HG03378 (cell line): ENCODE measurements at regions not wholly inside any gene's neighbourhood (a gene's known extent, or its start where the extent isn't known, plus 50 kb on each side); places are given as distances from the start of the nearest gene placed in this dataset.

Source experiments
- ATAC-seq: cut with Tn5 transposase; IDR thresholded peaks from one replicate; pipeline ENCODE4 v1.9.1; 2021; ENCODE audit warnings: mild to moderate bottlenecking, moderate library complexity; ENCODE audit not compliant: unreplicated experiment

- ATAC-seq, result no peak
Observed at GRCh38 chr11:28715726-28716125, 607.5 kb downstream of the METTL15 start.

GRCh38 chr11:28713850-28714249 is 605.7 kb downstream of the METTL15 start:
- ATAC-seq, result no peak

- ATAC-seq, result no peak
Observed at GRCh38 chr11:28708075-28708474, 599.9 kb downstream of the METTL15 start.

GRCh38 chr11:28704801-28705200 is 596.6 kb downstream of the METTL15 start:
- no peak for ATAC-seq

GRCh38 chr11:28703371-28703770 is 595.2 kb downstream of the METTL15 start:
- ATAC-seq, result no peak

- no peak for ATAC-seq
Observed at GRCh38 chr11:28702871-28703270, 594.7 kb downstream of the METTL15 start.

GRCh38 chr11:28702450-28702790 is 594.2 kb downstream of the METTL15 start:
- ATAC-seq, result no peak

GRCh38 chr11:28701760-28702449 is 593.7 kb downstream of the METTL15 start:
- no peak for ATAC-seq

GRCh38 chr11:28699701-28700100 is 591.5 kb downstream of the METTL15 start:
- no peak for ATAC-seq

GRCh38 chr11:28697920-28698827 is 590.0 kb downstream of the METTL15 start:
- peak; percentile 58 for ATAC-seq

- ATAC-seq, result no peak
Observed at GRCh38 chr11:28696591-28696990, 588.4 kb downstream of the METTL15 start.

GRCh38 chr11:28690746-28691145 is 582.6 kb downstream of the METTL15 start:
- ATAC-seq, result no peak

- no peak for ATAC-seq
Observed at GRCh38 chr11:28684011-28684586, 575.9 kb downstream of the METTL15 start.

- no peak for ATAC-seq
Observed at GRCh38 chr11:28679795-28680468, 571.7 kb downstream of the METTL15 start.

GRCh38 chr11:28677721-28678120 is 569.5 kb downstream of the METTL15 start:
- ATAC-seq, result no peak

GRCh38 chr11:28675183-28675582 is 567.0 kb downstream of the METTL15 start:
- no peak for ATAC-seq

GRCh38 chr11:28674433-28675103 is 566.4 kb downstream of the METTL15 start:
- ATAC-seq, result no peak

GRCh38 chr11:28673691-28674432 is 565.7 kb downstream of the METTL15 start:
- no peak for ATAC-seq

GRCh38 chr11:28671274-28671673 is 563.1 kb downstream of the METTL15 start:
- ATAC-seq, result no peak

- ATAC-seq, result no peak
Observed at GRCh38 chr11:28666632-28667031, 558.4 kb downstream of the METTL15 start.
